Nephron progenitor cell (in vitro differentiated cells): ENCODE measurements at regions not wholly inside any gene's neighbourhood (a gene's known extent, or its start where the extent isn't known, plus 50 kb on each side); places are given as distances from the start of the nearest gene placed in this dataset.

ENCODE experiments used
- DNase-seq: peaks from one replicate; pipeline ENCODE4 v3.0.0; 2021
- H3K27ac Mint-ChIP-seq: 2 replicates; pipeline ENCODE4 v1.8.0; 2021; ENCODE audit warnings: mild to moderate bottlenecking, moderate library complexity, mixed read lengths
- H3K27me3 Mint-ChIP-seq: 2 replicates; pipeline ENCODE4 v1.8.0; 2021; ENCODE audit warnings: mild to moderate bottlenecking, low read depth, mixed read lengths; ENCODE audit not compliant: poor library complexity
- H3K36me3 Mint-ChIP-seq: 2 replicates; pipeline ENCODE4 v1.8.0; 2021; ENCODE audit warnings: low read depth, mixed read lengths
- H3K4me1 Mint-ChIP-seq: 2 replicates; pipeline ENCODE4 v1.8.0; 2021; ENCODE audit warnings: mixed read lengths
- H3K4me3 Mint-ChIP-seq: 2 replicates; pipeline ENCODE4 v1.8.0; 2021; ENCODE audit warnings: mild to moderate bottlenecking, moderate library complexity, mixed read lengths
- H3K9me3 Mint-ChIP-seq: 2 replicates; pipeline ENCODE4 v1.8.0; 2021; ENCODE audit warnings: mild to moderate bottlenecking, moderate library complexity, mixed read lengths
- CTCF ChIP-seq: fragments of 200-600 bp; sonication (generic); IDR thresholded peaks from 2 replicates; pipeline ENCODE4 v1.5.0; 2021; ENCODE audit warnings: antibody characterized with exemption

GRCh38 chr15:61319892-61320291 lies 90.8 kb upstream of the RORA start:
- H3K9me3 Mint-ChIP-seq = peaks cover 17% of the 10 kb centered on the region
- no peak for DNase-seq
- no peak overlapping the region for H3K27ac Mint-ChIP-seq
- TF ChIP-seq CTCF = no peak
- H3K36me3 Mint-ChIP-seq = no peaks in the 10 kb centered on the region
- no peak overlapping the region for H3K4me3 Mint-ChIP-seq
- peaks cover 12% of the 10 kb centered on the region for H3K27me3 Mint-ChIP-seq
- peaks cover 8% of the 10 kb centered on the region for H3K4me1 Mint-ChIP-seq

- peaks cover 8% of the 10 kb centered on the region for H3K4me1 Mint-ChIP-seq
- no peak overlapping the region for H3K27ac Mint-ChIP-seq
- H3K9me3 Mint-ChIP-seq = peaks cover 17% of the 10 kb centered on the region
- TF ChIP-seq CTCF = no peak
- no peak for DNase-seq
- H3K4me3 Mint-ChIP-seq = no peak overlapping the region
- no peaks in the 10 kb centered on the region for H3K36me3 Mint-ChIP-seq
- peaks cover 8% of the 10 kb centered on the region for H3K27me3 Mint-ChIP-seq
Observed at GRCh38 chr15:61318802-61319525, 89.9 kb upstream of the RORA start.

- no peak for DNase-seq
- no peak for TF ChIP-seq CTCF
- Mint-ChIP-seq H3K4me1 (peaks cover 8% of the 10 kb centered on the region), H3K9me3 (peaks cover 17% of the 10 kb centered on the region), H3K27me3 (peaks cover 8% of the 10 kb centered on the region), H3K27ac (no peak overlapping the region), H3K4me3 (no peak overlapping the region), H3K36me3 (no peaks in the 10 kb centered on the region)
Observed at GRCh38 chr15:61318301-61318700, 89.2 kb upstream of the RORA start.

GRCh38 chr15:61315471-61315870 lies 86.4 kb upstream of the RORA start:
- Mint-ChIP-seq H3K36me3 (no peaks in the 10 kb centered on the region), H3K4me3 (no peak overlapping the region), H3K27ac (no peak overlapping the region), H3K9me3 (peaks cover 10% of the 10 kb centered on the region), H3K4me1 (peaks cover 8% of the 10 kb centered on the region), H3K27me3 (peaks cover 12% of the 10 kb centered on the region)
- no peak for TF ChIP-seq CTCF
- DNase-seq = no peak

- Mint-ChIP-seq H3K36me3 (no peaks in the 10 kb centered on the region), H3K27me3 (peaks cover 12% of the 10 kb centered on the region), H3K4me1 (peaks cover 8% of the 10 kb centered on the region), H3K4me3 (no peak overlapping the region), H3K9me3 (no peaks in the 10 kb centered on the region), H3K27ac (no peak overlapping the region)
- TF ChIP-seq CTCF = no peak
- DNase-seq = no peak
Observed at GRCh38 chr15:61314427-61314826, 85.3 kb upstream of the RORA start.

- no peak for TF ChIP-seq CTCF
- Mint-ChIP-seq H3K27me3 (peaks cover 4% of the 10 kb centered on the region), H3K36me3 (no peaks in the 10 kb centered on the region), H3K9me3 (no peaks in the 10 kb centered on the region), H3K4me3 (no peak overlapping the region), H3K4me1 (no peaks in the 10 kb centered on the region), H3K27ac (no peak overlapping the region)
- no peak for DNase-seq
Observed at GRCh38 chr15:61309617-61310016, 80.5 kb upstream of the RORA start.
